ENCODE measurements at regions not wholly inside any gene's neighbourhood (a gene's known extent, or its start where the extent isn't known, plus 50 kb on each side); places are given as distances from the start of the nearest gene placed in this dataset.

DNA sequence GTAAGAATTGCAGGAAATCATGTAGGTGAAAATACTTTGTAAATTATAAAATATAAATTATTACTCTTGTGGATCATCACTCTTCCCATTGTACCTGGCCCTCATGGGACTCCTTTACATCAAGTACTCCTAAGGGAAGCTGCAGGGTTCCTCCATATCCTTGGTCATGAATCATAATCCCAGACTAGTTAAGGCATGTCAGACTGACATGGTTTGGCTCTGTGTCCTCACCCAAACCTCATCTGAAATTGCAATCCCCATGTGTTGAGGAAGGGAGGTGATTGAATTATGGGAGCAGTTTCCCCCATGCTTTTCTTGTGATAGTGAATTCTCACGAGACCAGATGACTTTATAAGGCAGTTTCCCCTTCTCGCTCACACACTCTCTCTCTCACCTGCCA lies 77.1 kb downstream of the CMPK2 start:
- TF ChIP-seq, protein P1, sequence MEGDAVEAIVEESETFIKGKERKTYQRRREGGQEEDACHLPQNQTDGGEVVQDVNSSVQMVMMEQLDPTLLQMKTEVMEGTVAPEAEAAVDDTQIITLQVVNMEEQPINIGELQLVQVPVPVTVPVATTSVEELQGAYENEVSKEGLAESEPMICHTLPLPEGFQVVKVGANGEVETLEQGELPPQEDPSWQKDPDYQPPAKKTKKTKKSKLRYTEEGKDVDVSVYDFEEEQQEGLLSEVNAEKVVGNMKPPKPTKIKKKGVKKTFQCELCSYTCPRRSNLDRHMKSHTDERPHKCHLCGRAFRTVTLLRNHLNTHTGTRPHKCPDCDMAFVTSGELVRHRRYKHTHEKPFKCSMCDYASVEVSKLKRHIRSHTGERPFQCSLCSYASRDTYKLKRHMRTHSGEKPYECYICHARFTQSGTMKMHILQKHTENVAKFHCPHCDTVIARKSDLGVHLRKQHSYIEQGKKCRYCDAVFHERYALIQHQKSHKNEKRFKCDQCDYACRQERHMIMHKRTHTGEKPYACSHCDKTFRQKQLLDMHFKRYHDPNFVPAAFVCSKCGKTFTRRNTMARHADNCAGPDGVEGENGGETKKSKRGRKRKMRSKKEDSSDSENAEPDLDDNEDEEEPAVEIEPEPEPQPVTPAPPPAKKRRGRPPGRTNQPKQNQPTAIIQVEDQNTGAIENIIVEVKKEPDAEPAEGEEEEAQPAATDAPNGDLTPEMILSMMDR (IDR thresholded peaks at IDR 0.05), result no peak
- no peak for TF ChIP-seq POLR2A (IDR thresholded peaks at IDR 0.05)

All from Peyer's patch (tissue), 4 donors.